Prostate gland (tissue), 2 donors: ENCODE measurements at regions not wholly inside any gene's neighbourhood (a gene's known extent, or its start where the extent isn't known, plus 50 kb on each side); places are given as distances from the start of the nearest gene placed in this dataset.

ENCODE experiments used
- DNase-seq: peaks from one replicate; pipeline ENCODE4 v3.0.0-alpha.2; 2019; ENCODE audit warnings: low spot score
- H3K27ac ChIP-seq, 2 donors: fragments of 200-600 bp; sonication (generic); 2 replicates each; pipeline ENCODE4 v1.5.1; 2017 to 2019
- H3K27me3 ChIP-seq: fragments of 200-600 bp; sonication (generic); replicated peaks from 2 replicates; pipeline ENCODE4 v1.5.1; 2019; ENCODE audit not compliant: insufficient read depth
- H3K36me3 ChIP-seq, 2 donors: fragments of 200-600 bp; sonication (generic); 1 replicate in 1 of 2; 2 replicates in 1 of 2; pipeline versions ENCODE4 v1.5.1 to v1.8.1; 2017 to 2019
- H3K4me1 ChIP-seq: fragments of 200-600 bp; sonication (generic); replicated peaks from 2 replicates; pipeline ENCODE4 v1.5.1; 2019
- H3K4me3 ChIP-seq, 2 donors: fragments of 200-600 bp; sonication (generic); 2 replicates each; pipeline ENCODE4 v1.5.1; 2017 to 2019
- H3K9me3 ChIP-seq: fragments of 200-600 bp; sonication (generic); 2 replicates; pipeline ENCODE4 v1.5.1; 2017
- CTCF ChIP-seq, 4 experiments: fragments of 200-600 bp in 2 of 4; fragments of 450-650 bp in 2 of 4; sonication (generic) in 2 of 4; IDR thresholded peaks; 1 replicate in 3 of 4; 2 replicates in 1 of 4; pipeline ENCODE4 v1.5.1; 2016 to 2019; ENCODE audit warnings: antibody characterized with exemption in 4 of 4, mild to moderate bottlenecking in 2 of 4, moderate library complexity in 2 of 4
- POLR2A ChIP-seq: fragments of 450-650 bp; IDR thresholded peaks from one replicate; pipeline ENCODE4 v1.6.1; 2016; ENCODE audit warnings: antibody characterized with exemption, mild to moderate bottlenecking
- POLR2AphosphoS5 ChIP-seq: sonication (generic); formaldehyde crosslinking; IDR thresholded peaks from one replicate; pipeline ENCODE4 v1.6.1; 2017; ENCODE audit warnings: antibody characterized with exemption
- WGBS: methylation state at CpG from one replicate; pipeline ENCODE4 v1.1.5; 2018; 5-methylcytosine and 5-hydroxymethylcytosine counted together
- intact Hi-C: fragments of 100-400 bp; cut with DNase I; formaldehyde crosslinking; loops from one replicate; pipeline ENCODE4 v1.14.2; 2022

DNA sequence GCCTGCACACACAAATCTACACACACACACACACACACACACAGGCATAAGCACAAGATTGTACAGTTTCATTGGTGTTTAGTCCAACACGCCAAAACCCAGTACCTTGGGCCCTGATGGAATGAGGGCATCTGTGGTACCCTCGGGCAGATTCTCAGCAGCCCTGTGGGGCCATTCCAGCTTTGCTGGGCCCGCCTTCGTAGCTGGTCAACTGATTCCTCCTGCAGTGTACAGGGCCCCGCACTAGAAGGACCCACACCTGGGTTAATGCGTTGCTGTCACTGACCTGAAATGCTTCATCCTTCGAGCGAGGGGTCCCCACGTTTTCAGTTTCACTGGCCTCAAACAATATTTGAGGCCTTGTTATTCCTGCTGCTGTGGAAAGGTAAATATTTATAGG, 731.2 kb downstream of the BRD1 start:
- Histone ChIP-seq H3K27ac (no peak overlapping the region), H3K9me3 (no peaks in the 10 kb centered on the region), H3K27me3 (peaks cover 19% of the 10 kb centered on the region), H3K36me3 (no peaks in the 10 kb centered on the region), H3K4me3 (no peak overlapping the region), H3K4me1 (no peaks in the 10 kb centered on the region)
- TF ChIP-seq POLR2AphosphoS5 (no peak), CTCF (IDR thresholded peaks at IDR 0.05) (no peak), POLR2A (no peak)
- intact Hi-C loops, result no loop called here
- 81% methylated on average over 9 of the region's 9 CpGs for WGBS
- DNase-seq, result no peak

GRCh38 chr22:49095366-49095765, 732.3 kb downstream of the BRD1 start:
- 76% methylated on average over 19 of the region's 19 CpGs for WGBS
- H3K27ac ChIP-seq, result no peak overlapping the region
- no peaks in the 10 kb centered on the region for H3K9me3 ChIP-seq
- no peaks in the 10 kb centered on the region for H3K36me3 ChIP-seq
- intact Hi-C loops, result no loop called here
- no peaks in the 10 kb centered on the region for H3K4me1 ChIP-seq
- DNase-seq, result no peak
- H3K4me3 ChIP-seq, result no peak overlapping the region
- no peak for TF ChIP-seq CTCF (IDR thresholded peaks at IDR 0.05)
- peaks cover 22% of the 10 kb centered on the region for H3K27me3 ChIP-seq

GRCh38 chr22:49094858-49095257, 732.8 kb downstream of the BRD1 start:
- Histone ChIP-seq H3K4me3 (no peak overlapping the region), H3K4me1 (no peaks in the 10 kb centered on the region), H3K27me3 (peaks cover 22% of the 10 kb centered on the region), H3K27ac (no peak overlapping the region), H3K36me3 (no peaks in the 10 kb centered on the region), H3K9me3 (no peaks in the 10 kb centered on the region)
- intact Hi-C loops, result no loop called here
- DNase-seq, result no peak
- WGBS, result 81% methylated on average over 17 of the region's 18 CpGs
- TF ChIP-seq POLR2AphosphoS5 (no peak), POLR2A (no peak), CTCF (IDR thresholded peaks at IDR 0.05) (no peak)

DNA sequence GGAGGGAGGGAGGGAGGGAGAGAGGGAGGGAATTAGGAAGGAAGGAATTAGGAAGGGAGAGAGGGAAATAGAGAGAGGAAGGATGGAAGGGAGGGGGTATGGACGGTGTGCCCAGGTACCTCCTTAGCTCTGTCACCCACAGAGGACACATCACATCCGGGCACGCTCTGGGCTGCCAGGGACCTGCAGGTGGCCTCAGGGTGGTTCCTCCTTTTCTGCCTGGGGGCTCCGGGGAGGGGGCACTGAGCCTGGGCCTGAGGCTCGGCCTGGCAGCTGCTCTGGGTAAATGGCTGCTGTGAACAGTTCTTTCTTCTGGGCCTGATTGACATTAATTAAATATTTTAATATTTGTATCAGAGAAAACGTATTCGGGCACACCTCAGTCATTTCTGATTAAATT, 733.5 kb downstream of the BRD1 start:
- intact Hi-C loops, result no loop called here
- H3K9me3 ChIP-seq, result no peaks in the 10 kb centered on the region
- WGBS, result 64% methylated on average over 7 of the region's 7 CpGs
- H3K27ac ChIP-seq, result no peak overlapping the region
- H3K36me3 ChIP-seq, result no peaks in the 10 kb centered on the region
- no peak overlapping the region for H3K4me3 ChIP-seq
- TF ChIP-seq CTCF (IDR thresholded peaks at IDR 0.05), result no peak
- TF ChIP-seq POLR2AphosphoS5, result no peak
- TF ChIP-seq POLR2A, result no peak
- H3K27me3 ChIP-seq, result peaks cover 19% of the 10 kb centered on the region
- DNase-seq, result no peak
- H3K4me1 ChIP-seq, result no peaks in the 10 kb centered on the region

DNA sequence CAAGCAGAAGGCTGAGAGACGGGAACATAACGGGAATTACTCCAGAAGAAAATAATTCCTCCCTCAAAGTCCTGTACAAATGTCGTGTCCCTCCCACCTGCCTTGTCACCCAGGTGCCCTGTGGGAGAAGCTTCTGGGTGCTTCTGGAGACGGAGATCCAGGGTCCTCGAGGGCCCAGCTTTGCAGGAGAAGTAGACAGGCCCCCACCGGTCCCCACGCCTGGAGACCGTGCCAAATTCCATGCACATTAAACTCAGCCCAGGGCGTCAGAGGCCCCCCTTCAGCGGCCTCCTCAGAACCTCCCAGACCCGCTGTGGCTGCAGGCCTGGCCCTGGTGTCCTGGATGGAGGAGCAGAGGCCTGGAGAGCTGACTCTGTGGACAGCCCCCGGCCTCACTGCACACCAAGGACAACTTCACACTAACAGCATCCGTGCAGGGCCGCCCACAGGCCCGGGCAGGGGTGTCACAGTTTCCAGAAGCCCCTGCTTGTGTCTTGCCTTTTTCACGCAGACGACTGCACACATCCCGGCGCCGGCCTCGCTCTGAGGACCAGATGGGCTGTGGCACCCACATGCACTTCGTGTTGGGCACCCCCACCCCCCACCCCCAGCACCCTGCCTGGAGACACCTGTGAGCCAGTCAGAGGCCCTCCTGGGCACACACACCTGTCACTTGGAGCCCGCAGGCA, 734.3 kb downstream of the BRD1 start:
- no peak for DNase-seq
- WGBS, result 59% methylated on average over 23 of the region's 23 CpGs
- H3K4me3 ChIP-seq, result no peak overlapping the region
- intact Hi-C loops, result no loop called here
- H3K9me3 ChIP-seq, result no peaks in the 10 kb centered on the region
- H3K27ac ChIP-seq, result no peak overlapping the region
- no peaks in the 10 kb centered on the region for H3K4me1 ChIP-seq
- H3K27me3 ChIP-seq, result peaks cover 17% of the 10 kb centered on the region
- no peak for TF ChIP-seq POLR2A
- no peaks in the 10 kb centered on the region for H3K36me3 ChIP-seq
